ENCODE measurements at regions not wholly inside any gene's neighbourhood (a gene's known extent, or its start where the extent isn't known, plus 50 kb on each side); places are given as distances from the start of the nearest gene placed in this dataset.
"Not testable (repeated sequence)": the region's sequence is repeated elsewhere in the genome, so short reads cannot be mapped to it uniquely, and the experiment has no call there.

DNA sequence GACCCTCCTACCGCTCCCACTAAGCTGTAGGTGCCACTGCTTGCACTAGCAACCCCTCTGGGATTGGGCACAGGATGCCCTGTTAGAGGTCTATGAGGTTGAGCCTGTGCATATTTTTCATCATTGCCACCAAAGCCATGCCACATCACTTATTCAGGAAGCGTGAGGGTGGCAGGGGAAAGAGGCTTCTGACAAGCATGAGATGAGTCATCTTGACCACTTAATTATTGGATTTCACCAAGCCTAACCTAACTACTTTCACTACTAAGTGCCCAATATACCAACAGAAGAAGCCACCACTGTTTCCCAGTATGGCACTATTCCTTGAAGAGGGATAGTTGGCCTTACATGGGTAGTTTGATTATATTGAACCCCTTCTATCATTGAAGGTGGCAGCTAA, 181.3 kb upstream of the EPHA4 start:
- no peak for FAIRE-seq

DNA sequence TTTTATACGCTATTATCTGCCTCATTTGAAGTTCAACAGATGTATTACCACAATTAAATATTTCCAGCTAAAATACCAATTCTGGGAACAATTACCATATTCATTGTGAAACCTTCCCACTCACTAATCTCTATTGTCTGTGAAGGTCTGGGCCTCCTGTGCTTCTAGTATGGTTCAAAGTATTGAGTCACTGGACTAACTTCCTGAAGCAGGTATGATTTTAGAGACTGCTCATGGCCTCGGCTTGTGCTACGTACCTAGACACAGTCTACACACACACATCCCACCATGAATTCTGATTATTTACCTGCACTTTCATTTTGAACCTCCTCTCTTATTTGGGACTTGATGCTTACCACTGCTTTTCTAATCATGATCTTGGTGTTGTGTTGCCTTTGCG, 180.7 kb upstream of the EPHA4 start:
- no peak for FAIRE-seq

DNA sequence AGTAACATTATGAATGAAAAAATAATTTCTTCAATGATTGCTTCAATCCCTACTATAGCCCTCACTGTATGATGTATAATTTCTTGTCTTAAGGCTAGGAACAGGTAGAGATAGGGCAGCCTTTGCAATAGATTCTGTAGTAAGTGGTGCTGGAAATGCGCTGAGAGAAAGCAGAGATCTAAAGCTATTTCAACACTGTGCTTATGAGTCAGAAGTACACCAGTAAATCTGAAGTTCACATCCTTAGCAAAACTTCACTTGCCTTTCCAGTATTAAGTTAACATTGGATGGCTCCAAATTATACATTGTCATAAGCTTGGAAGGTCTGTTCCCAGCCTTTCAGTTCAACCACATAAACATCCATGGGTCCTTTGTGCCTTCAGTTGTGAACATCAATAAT, 178.2 kb upstream of the EPHA4 start:
- FAIRE-seq = no peak

GRCh38 chr2:221747289-221747972, 175.3 kb upstream of the EPHA4 start:
- FAIRE-seq = no peak

DNA sequence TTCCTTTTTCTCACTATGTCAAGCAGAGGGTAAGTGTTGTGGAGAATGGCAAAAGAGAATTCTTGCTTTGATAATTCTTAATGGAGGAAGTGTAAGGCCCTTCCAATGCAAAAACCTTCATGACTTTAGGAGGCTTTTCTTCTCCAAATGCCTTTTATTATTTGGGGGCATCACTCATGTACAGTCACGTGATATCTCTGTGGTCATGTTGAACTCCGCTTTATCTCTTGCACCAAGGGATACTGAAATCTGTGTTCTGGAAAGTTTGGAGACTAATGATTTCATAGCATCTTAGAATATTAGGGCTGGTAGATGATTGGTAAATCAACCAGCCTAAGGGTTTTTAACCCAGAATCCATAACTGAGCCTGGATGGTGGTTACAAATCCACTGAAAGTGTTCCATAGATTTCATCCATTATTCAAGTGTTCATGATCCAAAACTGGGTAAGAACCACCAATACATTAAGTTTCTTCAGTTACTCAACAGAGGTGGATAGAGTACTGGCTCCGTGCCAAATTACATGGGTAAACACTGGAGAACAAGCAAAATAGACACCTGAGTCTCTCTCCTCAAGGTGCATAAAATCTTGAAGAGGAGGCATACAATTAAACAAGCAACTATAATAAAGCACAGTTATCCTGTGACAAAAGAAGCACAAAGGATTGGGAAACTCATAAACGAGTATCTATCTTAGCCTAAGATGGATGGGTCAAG, 169.6 kb upstream of the EPHA4 start:
- FAIRE-seq = no peak

GRCh38 chr2:221731432-221732145, 159.5 kb upstream of the EPHA4 start:
- FAIRE-seq = no peak

DNA sequence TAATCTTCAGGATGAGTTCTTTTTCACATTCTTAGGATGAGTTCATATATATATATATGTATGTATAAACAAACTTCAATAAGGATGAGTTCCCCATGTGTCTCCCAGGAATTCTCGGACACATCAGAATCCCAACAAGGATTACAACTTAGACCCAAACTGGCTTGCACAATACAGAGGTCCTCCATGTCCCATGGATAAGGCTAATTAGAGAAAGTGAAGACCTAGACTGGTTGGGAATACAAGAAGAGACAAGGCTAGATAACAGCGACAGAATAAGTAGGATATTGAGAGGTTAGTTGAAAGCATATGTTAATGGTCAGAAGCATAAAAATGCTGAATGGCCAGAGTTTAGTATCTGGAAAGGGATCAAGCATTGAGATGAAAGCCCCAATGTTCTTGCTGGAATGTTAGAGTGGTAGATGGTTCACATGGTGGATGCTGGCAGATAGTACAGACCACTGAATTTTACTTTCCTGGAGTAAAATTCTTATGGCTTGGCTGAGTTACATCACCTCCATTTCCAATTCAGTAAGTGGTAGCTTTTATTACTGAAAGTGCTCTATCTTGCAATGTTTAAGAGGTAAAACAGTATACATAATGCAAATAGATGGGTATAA, 154.9 kb upstream of the EPHA4 start:
- FAIRE-seq = no peak

DNA sequence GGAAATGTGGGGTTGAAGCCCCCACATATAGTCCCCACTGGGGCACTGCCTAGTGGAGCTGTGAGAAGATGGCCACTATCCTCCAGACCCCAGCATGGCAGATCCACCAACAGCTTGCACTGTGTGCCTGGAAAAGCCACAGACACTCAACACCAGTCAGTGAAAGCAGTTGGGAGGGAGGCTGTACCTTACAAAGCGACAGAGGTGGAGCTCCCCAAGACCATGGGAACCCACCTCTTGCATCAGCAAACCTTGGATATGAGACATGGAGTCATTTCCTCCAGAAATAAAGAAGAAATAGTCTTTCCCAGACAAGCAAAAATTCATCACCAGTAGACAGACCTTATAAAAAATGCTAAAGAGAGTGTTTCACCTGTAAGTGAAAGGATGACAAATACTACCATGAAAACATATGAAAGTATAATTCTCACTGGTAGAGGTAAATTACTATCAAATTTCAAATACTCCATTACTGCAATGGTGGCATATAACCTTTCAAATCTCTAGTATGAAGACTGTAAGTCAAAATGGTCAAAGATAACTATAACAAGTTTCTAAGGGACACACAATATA, 152.6 kb upstream of the EPHA4 start:
- no peak for FAIRE-seq

GRCh38 chr2:221724117-221724516, 152.0 kb upstream of the EPHA4 start:
- FAIRE-seq = not testable (repeated sequence)

DNA sequence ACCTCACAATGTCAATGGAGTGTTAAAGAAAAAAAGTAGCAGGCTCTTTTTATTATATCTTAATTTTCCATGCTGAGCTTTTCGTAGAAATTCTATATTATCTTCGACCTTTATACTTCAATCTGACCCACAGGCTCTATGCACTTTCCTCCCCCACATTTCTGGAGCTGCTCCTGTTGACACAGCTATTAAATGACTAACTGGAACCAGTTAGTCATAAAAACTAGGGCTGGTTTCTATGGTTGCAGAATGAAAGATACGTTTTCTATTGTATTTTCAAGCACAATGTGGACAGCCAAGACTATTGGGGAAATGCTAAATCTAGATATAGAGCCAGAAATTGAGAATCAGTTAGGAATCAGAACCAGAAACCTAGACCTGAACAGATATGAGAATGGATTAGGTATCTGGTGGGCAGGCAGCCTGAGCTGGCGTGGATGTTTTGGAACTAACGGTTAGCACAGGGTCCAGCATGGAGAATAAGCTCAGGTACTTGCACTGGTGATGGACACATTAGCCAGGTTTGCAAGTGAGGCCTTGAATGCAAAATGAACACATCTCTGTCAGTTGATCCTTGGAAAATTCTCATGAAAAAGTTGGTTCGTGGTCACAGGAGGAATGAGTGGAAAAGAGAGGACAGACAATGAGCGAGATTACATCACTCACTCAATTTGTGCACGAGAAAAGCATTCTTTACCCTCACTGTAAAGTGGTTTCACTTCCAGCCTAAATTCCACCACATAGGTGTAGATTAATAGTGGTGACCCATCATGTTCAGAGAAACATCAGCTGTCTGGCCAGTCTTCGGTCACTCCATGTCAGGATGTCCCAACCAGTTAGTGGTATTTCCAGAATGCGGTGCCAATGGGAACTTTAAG, 144.6 kb upstream of the EPHA4 start:
- no peak for FAIRE-seq

- no peak for FAIRE-seq
These were observed 143.6 kb upstream of the EPHA4 start for GRCh38 chr2:221715523-221716247.

GRCh38 chr2:221710744-221711143, 138.6 kb upstream of the EPHA4 start:
- FAIRE-seq = no peak

GRCh38 chr2:221708902-221709301, 136.8 kb upstream of the EPHA4 start:
- FAIRE-seq = no peak

- FAIRE-seq = no peak
These were observed 133.2 kb upstream of the EPHA4 start for GRCh38 chr2:221705185-221705877.

- no peak for FAIRE-seq
These were observed 132.3 kb upstream of the EPHA4 start for GRCh38 chr2:221704442-221704841.

GRCh38 chr2:221693365-221693764, 121.3 kb upstream of the EPHA4 start:
- no peak for FAIRE-seq

GRCh38 chr2:221691571-221691970, 119.5 kb upstream of the EPHA4 start:
- no peak for FAIRE-seq

- FAIRE-seq = no peak
These were observed 117.0 kb upstream of the EPHA4 start for GRCh38 chr2:221689140-221689539.

DNA sequence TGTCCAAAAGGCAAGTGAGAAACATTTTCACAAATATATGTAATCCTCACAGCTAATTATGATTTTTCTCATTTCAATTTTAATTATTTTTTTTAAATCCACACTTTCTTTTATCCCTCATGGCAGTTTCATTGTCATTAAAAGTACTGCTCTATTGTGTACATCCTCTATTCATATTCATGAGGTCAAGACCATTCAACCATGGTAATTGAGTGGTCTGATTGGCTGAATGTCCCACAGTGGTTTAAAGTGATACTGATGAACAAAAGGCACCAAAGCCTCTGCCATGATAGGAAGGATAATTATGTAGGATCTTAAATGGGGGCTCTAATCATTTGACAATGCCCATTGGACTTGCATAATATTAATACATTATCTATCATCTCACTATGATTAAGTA, 108.4 kb upstream of the EPHA4 start:
- FAIRE-seq = no peak

GRCh38 chr2:221677688-221678087, 105.6 kb upstream of the EPHA4 start:
- FAIRE-seq = no peak
